UCSD-AML1 (cell line): ENCODE measurements at regions not wholly inside any gene's neighbourhood (a gene's known extent, or its start where the extent isn't known, plus 50 kb on each side); places are given as distances from the start of the nearest gene placed in this dataset.
"Not testable (repeated sequence)": the region's sequence is repeated elsewhere in the genome, so short reads cannot be mapped to it uniquely, and the experiment has no call there.

Experiments
- DNase-seq: peaks from one replicate; lab custom pipeline; 2025; ENCODE audit not compliant: unreplicated experiment; lab: John Stamatoyannopoulos, UW

GRCh38 chr3:106072596-106072995 is 203.8 kb upstream of the CBLB start:
- not testable (repeated sequence) for DNase-seq

DNA sequence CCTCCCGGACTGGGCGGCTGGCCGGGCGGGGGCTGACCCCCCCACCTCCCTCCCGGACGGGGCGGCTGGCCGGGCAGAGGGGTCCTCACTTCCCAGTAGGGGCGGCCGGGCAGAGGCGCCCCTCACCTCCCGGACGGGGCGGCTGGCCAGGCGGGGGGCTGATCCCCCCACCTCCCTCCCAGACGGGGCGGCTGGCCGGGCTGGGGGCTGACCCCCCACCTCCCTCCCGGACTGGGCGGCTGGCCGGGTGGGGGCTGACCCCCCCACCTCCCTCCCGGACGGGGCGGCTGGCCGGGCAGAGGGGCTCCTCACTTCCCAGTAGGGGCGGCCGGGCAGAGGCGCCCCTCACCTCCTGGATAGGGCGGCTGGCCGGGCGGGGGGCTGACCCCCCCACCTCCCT is 205.0 kb upstream of the CBLB start:
- DNase-seq: not testable (repeated sequence)

- not testable (repeated sequence) for DNase-seq
Measured at GRCh38 chr3:106075731-106076130, 206.9 kb upstream of the CBLB start.

GRCh38 chr3:106078635-106079034 is 209.8 kb upstream of the CBLB start:
- DNase-seq: no peak

- no peak for DNase-seq
Measured at GRCh38 chr3:106082616-106083015, 213.8 kb upstream of the CBLB start.

DNA sequence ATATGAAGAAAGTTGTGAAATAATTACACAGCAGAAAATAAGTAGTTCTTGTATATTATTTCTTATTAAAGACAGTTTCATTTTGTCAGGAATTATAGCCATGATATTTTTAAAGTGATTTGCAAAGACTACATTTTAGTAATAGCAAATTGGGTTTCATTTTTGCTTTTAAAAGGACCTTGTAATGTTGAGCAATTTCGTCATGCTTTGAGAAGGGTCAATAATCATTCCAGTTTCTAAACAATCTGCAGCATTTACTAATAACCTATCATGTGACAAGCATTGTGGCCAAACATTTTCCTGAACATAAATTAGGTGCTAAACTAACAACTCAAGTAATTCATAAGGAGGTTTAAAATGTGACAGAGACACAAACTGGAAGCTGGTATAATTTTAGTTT is 214.4 kb upstream of the CBLB start:
- no peak for DNase-seq

DNA sequence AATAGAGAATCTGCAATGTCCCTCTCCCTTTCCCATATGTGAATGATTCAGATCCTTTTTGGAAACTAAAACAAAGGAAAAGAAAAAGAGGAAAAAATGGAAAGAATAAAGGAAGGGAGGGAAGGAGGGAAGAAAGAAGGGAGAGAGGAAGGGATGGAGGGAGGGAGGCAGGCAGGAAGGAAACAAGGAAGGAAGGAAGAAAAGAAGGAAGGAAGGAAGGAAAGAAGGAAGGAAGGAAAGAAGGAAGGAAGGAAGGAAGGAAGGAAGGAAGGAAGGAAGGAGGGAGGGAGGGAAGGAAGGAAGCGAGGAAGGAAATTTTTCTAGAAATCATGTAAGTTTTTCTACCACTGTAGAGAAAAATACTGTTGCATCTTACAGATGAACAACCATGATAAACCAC is 215.0 kb upstream of the CBLB start:
- no peak for DNase-seq

DNA sequence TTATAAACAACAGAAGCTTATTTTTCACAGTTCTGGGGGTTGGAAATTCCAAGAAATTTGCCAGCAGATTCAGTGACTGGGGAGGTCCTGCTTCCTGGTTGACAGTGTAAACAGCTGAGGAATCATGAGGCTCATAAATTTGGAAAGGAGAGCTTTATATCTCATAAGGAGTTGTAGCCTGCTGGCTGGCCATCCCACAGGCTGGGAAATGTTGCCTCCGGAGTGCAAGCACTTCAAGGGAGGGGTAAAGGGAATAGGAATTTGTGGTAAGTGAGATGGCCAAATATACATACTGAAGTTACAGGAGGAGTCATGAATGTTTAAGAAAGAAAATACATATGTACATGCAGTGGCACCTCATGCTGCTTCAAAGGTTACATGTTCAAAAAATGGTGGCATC is 217.2 kb upstream of the CBLB start:
- DNase-seq: no peak

- DNase-seq: no peak
Measured at GRCh38 chr3:106086636-106087035, 217.8 kb upstream of the CBLB start.

DNA sequence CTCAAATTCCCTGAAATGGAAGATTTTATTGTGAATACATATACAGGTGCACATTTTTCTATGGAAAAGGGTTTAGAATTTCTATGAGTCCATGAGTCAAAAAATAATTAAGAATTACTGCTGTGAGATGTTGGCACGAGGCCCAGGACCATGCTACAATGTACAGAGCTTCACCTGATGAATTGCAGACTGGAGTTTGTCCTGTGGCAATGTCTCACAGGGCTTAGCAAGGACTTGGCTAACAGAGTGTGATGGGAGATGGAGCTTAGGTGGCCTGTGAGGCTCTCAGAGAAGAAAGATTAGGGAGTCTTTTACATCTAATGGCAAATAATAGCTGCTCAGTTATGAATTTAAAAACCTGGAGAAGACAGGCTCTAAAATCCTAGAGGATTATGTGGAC is 219.5 kb upstream of the CBLB start:
- no peak for DNase-seq

GRCh38 chr3:106088899-106089298 is 220.1 kb upstream of the CBLB start:
- no peak for DNase-seq

DNA sequence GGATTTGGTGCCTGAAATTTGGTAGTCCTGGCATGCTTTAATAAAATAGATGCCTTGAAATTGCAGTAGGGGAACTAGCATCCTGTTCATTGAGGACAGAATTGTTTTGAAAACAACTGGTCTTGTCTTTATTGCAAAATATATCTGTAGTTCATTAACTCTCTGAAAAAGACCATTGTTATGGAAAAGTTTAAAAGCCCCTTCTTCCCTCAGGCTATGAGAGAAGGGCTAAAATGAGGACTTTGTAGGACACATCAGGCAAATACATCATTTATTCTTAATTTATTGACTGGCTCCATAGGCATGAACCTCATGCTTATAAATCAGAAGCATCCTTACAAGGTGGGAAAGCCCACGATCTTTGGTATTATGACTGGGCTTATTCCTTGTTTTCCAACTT is 221.0 kb upstream of the CBLB start:
- no peak for DNase-seq

- no peak for DNase-seq
Measured at GRCh38 chr3:106092792-106093191, 224.0 kb upstream of the CBLB start.

- no peak for DNase-seq
Measured at GRCh38 chr3:106093616-106094015, 224.8 kb upstream of the CBLB start.

DNA sequence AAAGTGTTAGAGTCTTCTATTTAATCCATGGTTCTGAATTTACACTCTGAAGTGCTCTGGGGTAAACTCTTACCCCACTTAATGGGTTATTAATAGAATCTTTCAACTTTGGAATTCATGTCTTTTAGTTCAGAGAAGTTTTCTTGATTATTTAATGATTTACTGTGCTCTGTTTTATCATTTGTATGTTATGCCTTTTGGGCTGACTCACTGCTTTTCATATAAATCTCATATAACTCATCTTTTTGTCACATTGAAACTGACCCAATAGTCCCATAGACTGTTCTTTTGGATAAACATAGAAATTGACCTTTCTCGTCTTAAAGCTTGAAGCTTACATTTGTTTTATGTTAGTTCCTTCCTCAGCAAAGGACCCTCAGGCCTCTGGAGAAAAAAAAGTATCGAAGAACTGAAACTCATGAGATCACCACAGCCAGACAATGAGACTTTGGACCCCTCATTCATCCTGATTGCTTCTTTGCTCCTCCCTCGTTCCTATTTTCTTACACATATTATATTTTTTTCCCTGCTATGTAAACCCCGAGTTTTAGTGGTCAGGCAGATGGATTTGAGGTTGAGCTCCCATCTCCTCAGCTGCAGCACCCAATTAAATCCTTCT is 229.1 kb upstream of the CBLB start:
- DNase-seq: no peak

DNA sequence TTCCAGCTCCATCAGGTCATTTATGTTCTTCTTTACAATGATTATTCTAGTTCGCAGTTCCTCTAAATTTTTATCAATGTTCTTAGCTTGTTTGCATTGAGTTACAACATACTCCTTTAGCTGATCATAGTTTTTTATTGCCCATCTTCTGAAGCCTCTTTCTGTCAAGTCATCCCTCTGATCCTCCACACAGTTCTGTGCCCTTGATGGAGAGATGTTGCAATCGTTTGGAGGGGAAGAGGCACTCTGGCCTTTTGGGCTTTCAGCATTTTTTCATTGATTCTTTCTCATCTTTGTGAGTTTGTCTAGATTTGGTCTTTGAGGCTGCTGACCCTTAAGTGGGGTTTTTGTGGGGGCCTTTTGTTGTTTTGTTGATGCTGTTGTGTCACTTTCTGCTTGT is 234.6 kb upstream of the CBLB start:
- no peak for DNase-seq

- no peak for DNase-seq
Measured at GRCh38 chr3:106104078-106104477, 235.3 kb upstream of the CBLB start.

DNA sequence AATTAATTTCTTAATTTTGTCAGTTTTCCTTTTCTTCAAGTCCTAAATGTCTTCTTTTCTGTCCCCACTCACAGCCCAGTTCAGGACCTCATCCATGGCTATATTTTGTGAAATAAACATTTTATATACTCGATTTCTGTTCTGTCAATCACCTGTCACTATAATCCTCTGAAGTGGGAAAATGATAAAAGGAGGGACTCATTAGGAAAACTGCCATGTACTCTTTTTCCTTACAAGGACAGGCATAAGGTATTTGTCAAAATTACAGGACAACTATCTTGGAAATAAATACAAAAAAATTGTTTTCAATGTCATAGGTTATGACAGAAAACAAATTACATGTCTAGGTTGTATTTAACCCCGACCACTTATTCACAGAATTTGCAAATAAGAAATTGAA is 240.1 kb upstream of the CBLB start:
- DNase-seq: no peak

GRCh38 chr3:106112561-106112960 is 243.7 kb upstream of the CBLB start:
- not testable (repeated sequence) for DNase-seq

GRCh38 chr3:106113747-106114146 is 244.9 kb upstream of the CBLB start:
- no peak for DNase-seq

- DNase-seq: no peak
Measured at GRCh38 chr3:106114220-106114619, 245.4 kb upstream of the CBLB start.

- no peak for DNase-seq
Measured at GRCh38 chr3:106114848-106115247, 246.0 kb upstream of the CBLB start.

- no peak for DNase-seq
Measured at GRCh38 chr3:106115557-106115956, 246.7 kb upstream of the CBLB start.
